Mucosa of rectum (tissue), 2 donors: ENCODE measurements at regions not wholly inside any gene's neighbourhood (a gene's known extent, or its start where the extent isn't known, plus 50 kb on each side); places are given as distances from the start of the nearest gene placed in this dataset.

Experiments
- H3K27ac ChIP-seq, 2 donors: one replicate each; pipeline ENCODE4 v1.7.0; 2013; ENCODE audit warnings: inconsistent platforms in 2 of 2, low read depth in 2 of 2, low read length in 2 of 2
- H3K27me3 ChIP-seq, 2 donors: one replicate each; pipeline ENCODE4 v1.7.0; 2013; ENCODE audit warnings: low read length in 2 of 2; ENCODE audit not compliant: control insufficient read depth in 2 of 2, insufficient read depth in 2 of 2
- H3K36me3 ChIP-seq, 2 donors: one replicate each; pipeline ENCODE4 v1.7.0; 2013; ENCODE audit warnings: low read length in 2 of 2; ENCODE audit not compliant: control insufficient read depth in 2 of 2, insufficient read depth in 2 of 2
- H3K4me1 ChIP-seq, 2 donors: one replicate each; pipeline ENCODE4 v1.7.0; 2013; ENCODE audit warnings: low read length in 2 of 2, mild to moderate bottlenecking in 1 of 2; ENCODE audit not compliant: control insufficient read depth in 2 of 2, insufficient read depth in 2 of 2
- H3K4me3 ChIP-seq, 2 donors: one replicate each; pipeline ENCODE4 v1.7.0; 2013; ENCODE audit warnings: low read length in 2 of 2
- H3K9ac ChIP-seq, 2 donors: one replicate each; pipeline ENCODE4 v1.7.0; 2013; ENCODE audit warnings: low read length in 2 of 2, low read depth in 1 of 2, mild to moderate bottlenecking in 1 of 2
- H3K9me3 ChIP-seq, 2 donors: one replicate each; pipeline ENCODE4 v1.7.0; 2013; ENCODE audit warnings: low read length in 2 of 2; ENCODE audit not compliant: control insufficient read depth in 2 of 2
- donor health status: healthy.
- donor health status: Normal muscosa, but diverticular disease.

DNA sequence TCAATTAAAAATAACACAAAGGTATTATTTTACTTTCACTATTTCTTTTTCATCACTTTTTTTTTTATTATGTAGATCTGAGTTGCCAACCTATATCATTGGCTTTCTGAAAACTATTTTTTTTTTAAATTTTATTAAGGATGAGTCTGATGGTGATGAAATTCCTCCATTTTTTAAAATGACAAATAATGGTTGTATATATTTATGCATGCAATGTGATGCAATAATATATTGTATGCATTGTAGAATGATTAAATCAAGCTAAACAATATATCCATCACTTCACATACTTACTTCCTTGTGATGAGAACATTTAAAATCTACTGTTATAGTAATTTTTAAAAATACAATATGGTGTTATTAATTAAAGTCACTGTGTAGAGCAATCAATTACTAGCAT, 1081.6 kb downstream of the CNTNAP5 start:
- H3K27me3 ChIP-seq, result no peaks in the 10 kb centered on the region
- no peak overlapping the region for H3K27ac ChIP-seq
- no peaks in the 10 kb centered on the region for H3K9me3 ChIP-seq
- H3K4me3 ChIP-seq, result no peak overlapping the region
- no peaks in the 10 kb centered on the region for H3K4me1 ChIP-seq
- no peaks in the 10 kb centered on the region for H3K36me3 ChIP-seq
- no peak overlapping the region for H3K9ac ChIP-seq

DNA sequence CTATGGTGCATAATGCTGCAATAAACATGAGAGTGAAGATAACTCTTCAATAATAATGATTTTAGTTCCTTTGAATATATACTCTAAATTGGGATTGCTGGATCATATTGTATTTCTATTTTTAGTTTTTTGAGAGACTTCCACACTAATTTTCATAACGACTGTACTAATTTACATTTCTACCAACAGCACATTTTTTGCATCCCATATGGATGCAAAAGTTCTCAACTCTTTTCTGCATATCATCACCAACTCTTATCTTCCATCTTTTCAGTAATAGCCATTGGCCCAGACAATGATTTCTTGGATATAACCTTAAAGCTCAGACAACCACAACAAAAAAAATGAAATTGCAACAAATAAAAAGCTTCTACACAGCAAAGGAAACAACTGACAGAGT, 1082.4 kb downstream of the CNTNAP5 start:
- Histone ChIP-seq H3K4me3 (no peak overlapping the region), H3K9ac (no peak overlapping the region), H3K36me3 (no peaks in the 10 kb centered on the region), H3K4me1 (no peaks in the 10 kb centered on the region), H3K9me3 (no peaks in the 10 kb centered on the region), H3K27me3 (no peaks in the 10 kb centered on the region), H3K27ac (no peak overlapping the region)

DNA sequence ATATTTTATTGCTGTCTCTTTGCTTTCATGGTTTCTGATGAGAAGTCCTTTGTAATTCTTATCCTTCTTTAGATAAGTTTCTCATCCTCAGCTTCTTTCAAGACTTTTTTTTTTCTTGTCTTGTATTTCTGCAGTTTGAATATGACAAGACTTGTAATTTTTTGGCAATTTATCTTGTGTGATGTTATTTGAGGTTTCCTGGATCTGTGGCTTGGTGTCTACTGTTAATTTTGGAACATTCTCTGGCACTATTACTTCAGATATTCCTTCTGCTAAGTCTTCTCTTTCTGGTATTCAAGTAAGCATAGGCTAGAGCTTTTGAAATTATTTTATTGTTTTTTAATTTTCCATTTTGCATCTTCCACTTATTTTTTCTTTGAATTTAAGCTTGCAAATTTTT, 1083.2 kb downstream of the CNTNAP5 start:
- Histone ChIP-seq H3K4me1 (no peaks in the 10 kb centered on the region), H3K27me3 (no peaks in the 10 kb centered on the region), H3K9me3 (no peaks in the 10 kb centered on the region), H3K4me3 (no peak overlapping the region), H3K36me3 (no peaks in the 10 kb centered on the region), H3K9ac (no peak overlapping the region), H3K27ac (no peak overlapping the region)

DNA sequence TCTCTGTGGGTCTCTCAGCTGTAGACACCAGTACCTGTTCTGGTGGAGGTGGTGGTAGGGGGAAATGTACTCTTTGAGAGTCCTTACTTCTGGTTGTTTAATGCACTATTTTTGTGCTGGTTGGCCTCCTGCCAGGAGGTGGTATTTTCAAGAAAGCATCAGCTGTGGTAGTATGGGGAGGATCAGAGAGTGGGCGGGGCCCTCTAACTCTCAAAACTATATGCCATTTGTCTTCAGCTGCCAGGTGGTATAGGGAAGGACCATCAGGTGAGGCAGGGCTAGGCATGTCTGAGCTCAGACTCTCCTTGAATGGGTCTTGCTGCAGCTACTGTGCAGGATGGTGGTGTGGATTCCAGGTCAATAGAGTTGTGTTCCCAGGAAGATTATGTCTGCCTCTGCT, 1100.8 kb downstream of the CNTNAP5 start:
- Histone ChIP-seq H3K4me1 (no peaks in the 10 kb centered on the region), H3K9me3 (no peaks in the 10 kb centered on the region), H3K4me3 (no peak overlapping the region), H3K27me3 (no peaks in the 10 kb centered on the region), H3K27ac (no peak overlapping the region), H3K9ac (no peak overlapping the region), H3K36me3 (no peaks in the 10 kb centered on the region)

DNA sequence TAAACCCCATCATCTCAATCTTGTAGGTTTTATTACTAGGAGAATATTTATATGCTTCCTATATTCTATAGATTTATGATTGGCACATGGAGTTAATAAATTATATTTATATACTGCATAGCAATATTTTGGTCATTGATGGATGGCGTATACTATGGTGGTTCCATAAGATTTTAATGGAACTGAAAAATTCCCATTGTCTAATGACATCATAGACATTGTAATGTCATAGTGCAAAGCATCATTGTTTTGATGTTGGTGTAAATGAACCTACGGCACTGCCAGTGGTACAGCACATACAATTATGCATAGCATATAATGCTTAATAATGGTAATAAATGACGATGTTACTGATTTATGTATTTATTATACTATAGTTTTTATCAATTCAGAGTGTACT, 1135.9 kb downstream of the CNTNAP5 start:
- H3K9me3 ChIP-seq, result no peaks in the 10 kb centered on the region
- no peak overlapping the region for H3K4me3 ChIP-seq
- no peaks in the 10 kb centered on the region for H3K4me1 ChIP-seq
- H3K9ac ChIP-seq, result no peak overlapping the region
- no peaks in the 10 kb centered on the region for H3K36me3 ChIP-seq
- H3K27ac ChIP-seq, result no peak overlapping the region
- H3K27me3 ChIP-seq, result no peaks in the 10 kb centered on the region

DNA sequence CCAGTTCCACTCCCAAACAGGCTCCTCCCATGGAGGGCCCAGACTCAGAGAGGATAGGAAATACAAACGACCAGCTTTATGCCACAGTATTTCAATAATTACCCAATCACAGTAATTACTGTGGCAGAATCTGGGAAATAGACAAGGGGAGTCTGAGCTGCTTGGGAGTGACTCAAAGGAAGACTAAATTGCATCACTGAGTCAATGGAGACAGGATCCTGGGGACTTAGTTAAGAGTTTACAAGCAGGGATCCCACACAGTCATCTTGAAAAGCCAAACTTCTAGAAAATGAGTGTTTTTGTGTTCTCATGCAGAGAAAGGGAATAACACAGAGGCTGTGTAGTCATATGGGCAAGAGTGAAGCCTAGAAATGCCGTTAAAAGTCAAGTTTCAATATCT, 1142.1 kb downstream of the CNTNAP5 start:
- Histone ChIP-seq H3K4me3 (no peak overlapping the region), H3K36me3 (no peaks in the 10 kb centered on the region), H3K27me3 (no peaks in the 10 kb centered on the region), H3K4me1 (no peaks in the 10 kb centered on the region), H3K9ac (no peak overlapping the region), H3K9me3 (no peaks in the 10 kb centered on the region), H3K27ac (no peak overlapping the region)

DNA sequence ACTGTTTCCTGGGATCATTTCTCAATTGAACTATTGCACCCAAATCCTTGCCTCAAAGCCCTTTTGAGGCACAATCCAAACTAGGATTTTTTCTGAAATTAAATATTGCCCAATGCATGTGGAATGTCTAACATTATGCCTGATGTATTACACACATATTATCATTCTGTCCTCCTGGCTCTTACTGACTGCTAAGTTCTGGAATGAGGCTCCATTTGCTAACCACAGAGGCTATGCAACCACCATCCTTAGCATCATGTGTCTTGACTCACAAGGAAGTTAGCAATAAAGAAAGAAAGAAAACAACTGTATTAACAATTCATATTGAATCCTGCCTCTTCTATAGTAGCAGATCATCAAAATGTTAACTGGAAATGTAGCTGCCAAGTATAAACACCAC, 1142.7 kb downstream of the CNTNAP5 start:
- no peaks in the 10 kb centered on the region for H3K36me3 ChIP-seq
- no peaks in the 10 kb centered on the region for H3K27me3 ChIP-seq
- H3K9ac ChIP-seq, result no peak overlapping the region
- no peak overlapping the region for H3K4me3 ChIP-seq
- no peaks in the 10 kb centered on the region for H3K9me3 ChIP-seq
- no peak overlapping the region for H3K27ac ChIP-seq
- H3K4me1 ChIP-seq, result no peaks in the 10 kb centered on the region

DNA sequence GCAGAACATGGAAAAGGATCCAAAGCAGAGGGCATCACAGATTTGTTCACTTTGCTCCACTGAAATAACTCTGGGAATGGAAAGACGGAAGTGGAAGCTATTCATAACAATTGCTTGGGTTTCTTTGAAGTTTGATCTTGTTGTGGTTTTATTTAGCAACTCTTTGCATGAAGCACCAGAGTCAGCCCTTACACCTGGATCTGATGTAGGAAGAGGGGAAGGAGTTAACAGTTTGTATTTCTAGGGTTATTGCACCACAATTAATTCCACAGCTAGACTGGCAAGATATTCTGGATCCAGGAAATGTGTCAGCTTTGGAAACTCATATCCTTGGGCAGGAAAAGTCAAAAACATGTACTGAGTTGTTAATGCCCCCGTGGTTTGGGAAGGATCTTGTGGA, 1143.4 kb downstream of the CNTNAP5 start:
- Histone ChIP-seq H3K27ac (no peak overlapping the region), H3K4me1 (no peaks in the 10 kb centered on the region), H3K9me3 (no peaks in the 10 kb centered on the region), H3K27me3 (no peaks in the 10 kb centered on the region), H3K4me3 (no peak overlapping the region), H3K36me3 (no peaks in the 10 kb centered on the region), H3K9ac (no peak overlapping the region)

DNA sequence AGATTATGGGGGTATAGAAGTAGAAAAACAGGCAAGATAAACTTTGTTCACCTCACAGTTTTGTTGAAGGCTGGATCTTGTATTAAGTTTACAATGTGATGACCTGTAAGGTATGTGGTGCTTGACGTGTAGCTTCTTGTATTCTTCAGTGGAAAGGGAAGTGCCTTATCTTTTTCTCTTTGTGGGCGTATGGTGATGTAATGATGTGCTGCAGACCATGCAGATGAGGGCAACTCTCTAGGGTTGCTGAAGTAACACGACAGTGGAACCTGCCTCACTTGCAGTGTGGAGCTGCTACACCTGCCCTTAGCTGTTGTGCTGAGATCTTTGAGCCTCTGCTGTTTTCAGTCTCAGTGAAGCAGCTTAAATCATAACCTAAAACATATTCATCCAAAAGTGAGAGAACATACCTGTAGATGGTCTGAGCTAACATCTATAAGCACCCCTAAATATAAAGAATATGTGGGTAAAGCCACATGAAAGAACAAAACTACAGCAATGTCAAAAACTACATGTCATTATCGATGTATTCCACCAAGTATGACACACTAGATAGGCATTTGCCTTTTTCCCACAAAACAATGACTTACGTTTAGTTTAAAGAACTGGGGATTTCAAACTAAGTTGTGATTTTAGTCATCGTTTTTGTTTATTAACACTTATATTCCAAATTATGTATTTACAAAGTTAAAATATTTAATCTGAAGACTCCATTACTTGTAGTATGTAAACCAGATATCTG, 1144.1 kb downstream of the CNTNAP5 start:
- H3K4me1 ChIP-seq, result no peaks in the 10 kb centered on the region
- H3K9ac ChIP-seq, result no peak overlapping the region
- H3K27ac ChIP-seq, result no peak overlapping the region
- no peaks in the 10 kb centered on the region for H3K9me3 ChIP-seq
- no peaks in the 10 kb centered on the region for H3K36me3 ChIP-seq
- H3K27me3 ChIP-seq, result no peaks in the 10 kb centered on the region
- no peak overlapping the region for H3K4me3 ChIP-seq

DNA sequence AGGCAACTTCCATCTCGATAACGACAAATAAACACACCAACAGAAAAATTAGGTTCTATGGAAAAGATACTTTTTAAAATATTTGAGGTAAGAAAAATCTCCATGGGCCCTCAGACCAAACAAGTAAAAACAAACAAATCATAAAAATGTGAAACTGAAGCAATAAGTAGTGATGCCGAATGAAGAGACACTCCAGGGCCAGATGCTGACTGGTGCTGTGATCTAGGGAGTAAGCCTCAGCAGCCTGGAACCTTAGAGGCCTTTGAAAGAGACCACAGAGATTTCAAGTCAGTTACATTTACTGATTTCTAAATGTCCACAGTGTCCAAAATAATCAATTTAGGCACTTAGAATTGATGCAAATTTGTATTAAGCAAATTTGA, 1144.7 kb downstream of the CNTNAP5 start:
- H3K9me3 ChIP-seq, result no peaks in the 10 kb centered on the region
- H3K9ac ChIP-seq, result no peak overlapping the region
- no peaks in the 10 kb centered on the region for H3K27me3 ChIP-seq
- no peak overlapping the region for H3K4me3 ChIP-seq
- no peaks in the 10 kb centered on the region for H3K36me3 ChIP-seq
- no peak overlapping the region for H3K27ac ChIP-seq
- no peaks in the 10 kb centered on the region for H3K4me1 ChIP-seq

DNA sequence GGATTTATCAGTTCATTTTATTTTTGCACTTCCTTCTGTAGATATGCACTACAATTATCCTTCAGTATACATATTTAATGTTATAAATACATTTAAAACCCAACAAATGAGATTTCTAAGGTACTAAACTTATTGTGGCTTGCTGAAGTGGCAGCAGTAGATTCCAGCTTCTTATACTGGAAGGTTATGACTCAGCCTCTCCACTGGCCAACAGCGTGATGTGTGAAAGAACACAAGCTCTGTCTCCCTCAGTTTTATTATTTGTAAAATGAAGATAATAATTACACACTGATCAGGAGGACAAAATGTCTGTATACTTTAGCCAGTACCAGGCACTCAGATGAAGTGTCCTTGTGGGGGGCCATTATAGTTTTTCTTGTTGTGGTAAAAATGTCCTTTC, 1147.1 kb downstream of the CNTNAP5 start:
- Histone ChIP-seq H3K4me3 (no peak overlapping the region), H3K36me3 (no peaks in the 10 kb centered on the region), H3K4me1 (no peaks in the 10 kb centered on the region), H3K27ac (no peak overlapping the region), H3K27me3 (no peaks in the 10 kb centered on the region), H3K9me3 (no peaks in the 10 kb centered on the region), H3K9ac (no peak overlapping the region)
